Immature natural killer cell (primary cell): ENCODE measurements at regions not wholly inside any gene's neighbourhood (a gene's known extent, or its start where the extent isn't known, plus 50 kb on each side); places are given as distances from the start of the nearest gene placed in this dataset.
A peak's percentile ranks its signal among the peaks of the same experiment; 100 is the strongest.

Source experiments
- DNase-seq, 3 donors: peaks; one replicate each; pipeline ENCODE4 v3.0.0; 2022; ENCODE audit warnings: mixed read lengths in 1 of 3
- H3K27ac Mint-ChIP-seq, 6 donors: one replicate each; pipeline ENCODE4 v1.8.0; 2020; ENCODE audit warnings: mixed read lengths in 6 of 6, mild to moderate bottlenecking in 5 of 6, inconsistent platforms in 4 of 6, moderate library complexity in 3 of 6
- H3K27me3 Mint-ChIP-seq, 3 donors: one replicate each; pipeline ENCODE4 v1.8.0; 2020 to 2021; ENCODE audit warnings: low read depth in 3 of 3, mild to moderate bottlenecking in 3 of 3, mixed read lengths in 3 of 3, moderate library complexity in 3 of 3, inconsistent platforms in 1 of 3
- H3K36me3 Mint-ChIP-seq, 3 donors: one replicate each; pipeline ENCODE4 v1.8.0; 2020; ENCODE audit warnings: mixed read lengths in 3 of 3, inconsistent platforms in 2 of 3, mild to moderate bottlenecking in 2 of 3
- H3K4me1 Mint-ChIP-seq, 2 donors: one replicate each; pipeline ENCODE4 v1.8.0; 2020; ENCODE audit warnings: inconsistent platforms in 2 of 2, mild to moderate bottlenecking in 2 of 2, mixed read lengths in 2 of 2, moderate library complexity in 1 of 2
- H3K4me3 Mint-ChIP-seq, 5 donors: one replicate each; pipeline ENCODE4 v1.8.0; 2020; ENCODE audit warnings: mild to moderate bottlenecking in 5 of 5, mixed read lengths in 5 of 5, inconsistent platforms in 3 of 5, moderate library complexity in 3 of 5
- H3K9me3 Mint-ChIP-seq, 6 donors: one replicate each; pipeline ENCODE4 v1.8.0; 2020; ENCODE audit warnings: mild to moderate bottlenecking in 6 of 6, mixed read lengths in 6 of 6, inconsistent platforms in 4 of 6, moderate library complexity in 3 of 6

GRCh38 chr20:52500157-52500556 lies 308.6 kb upstream of the ZFP64 start:
- Mint-ChIP-seq H3K36me3 (peaks cover 0 to 1% (median 0%) of the 10 kb centered on the region in 3 donors), H3K9me3 (peaks cover 5 to 14% (median 6%) of the 10 kb centered on the region in 6 donors), H3K27me3 (peaks cover 4 to 7% (median 5%) of the 10 kb centered on the region in 3 donors), H3K27ac (no peak overlapping the region), H3K4me3 (no peak overlapping the region), H3K4me1 (no peaks in the 10 kb centered on the region)
- no peak for DNase-seq

DNA sequence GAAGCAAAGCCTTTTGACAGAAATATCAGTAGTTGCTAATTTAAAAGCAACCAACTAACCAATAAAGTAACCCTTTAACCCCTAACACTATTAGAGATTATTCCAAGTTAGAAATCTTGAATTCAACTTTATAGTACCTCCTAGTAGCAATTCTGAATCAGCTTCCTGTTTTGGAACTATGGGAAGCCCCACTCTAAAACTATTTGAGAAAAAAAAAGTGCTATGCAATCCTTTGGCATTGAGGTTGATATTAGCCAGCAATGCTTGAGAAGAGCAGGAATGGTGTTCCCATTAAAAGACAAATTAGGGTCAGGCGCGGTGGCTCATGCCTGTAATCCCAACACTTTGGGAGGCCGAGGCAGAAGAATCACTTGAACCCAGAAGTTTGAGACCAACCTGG lies 306.2 kb upstream of the ZFP64 start:
- Mint-ChIP-seq H3K36me3 (no peaks in the 10 kb centered on the region), H3K4me3 (no peak overlapping the region), H3K4me1 (peaks cover 5 to 11% of the 10 kb centered on the region in 2 donors), H3K27ac (no peak overlapping the region), H3K27me3 (peaks cover 6 to 17% (median 10%) of the 10 kb centered on the region in 3 donors), H3K9me3 (no peaks in the 10 kb centered on the region)
- DNase-seq = no peak

DNA sequence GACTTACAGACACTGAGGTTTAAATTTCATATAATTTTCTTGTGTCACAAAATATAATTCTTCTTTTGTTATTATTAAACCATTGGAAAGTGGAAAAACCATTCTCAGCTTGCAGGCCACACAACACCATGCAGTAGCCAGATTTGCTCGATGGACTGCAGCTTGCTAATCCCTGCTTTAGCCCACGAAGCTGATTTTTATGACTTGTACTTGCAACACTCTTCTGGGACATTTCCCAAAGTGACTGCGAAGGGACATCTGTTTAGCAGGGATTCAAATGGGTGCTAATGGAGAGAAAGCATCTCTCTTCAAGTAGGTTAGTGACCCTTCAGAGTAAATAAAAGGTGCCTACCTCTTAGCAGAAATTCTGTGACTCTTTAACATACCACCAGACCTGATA lies 304.6 kb upstream of the ZFP64 start:
- Mint-ChIP-seq H3K4me1 (peaks cover 5 to 11% of the 10 kb centered on the region in 2 donors), H3K36me3 (no peaks in the 10 kb centered on the region), H3K27me3 (peaks cover 6 to 17% (median 11%) of the 10 kb centered on the region in 3 donors), H3K27ac (no peak overlapping the region), H3K4me3 (no peak overlapping the region), H3K9me3 (no peaks in the 10 kb centered on the region)
- no peak for DNase-seq

DNA sequence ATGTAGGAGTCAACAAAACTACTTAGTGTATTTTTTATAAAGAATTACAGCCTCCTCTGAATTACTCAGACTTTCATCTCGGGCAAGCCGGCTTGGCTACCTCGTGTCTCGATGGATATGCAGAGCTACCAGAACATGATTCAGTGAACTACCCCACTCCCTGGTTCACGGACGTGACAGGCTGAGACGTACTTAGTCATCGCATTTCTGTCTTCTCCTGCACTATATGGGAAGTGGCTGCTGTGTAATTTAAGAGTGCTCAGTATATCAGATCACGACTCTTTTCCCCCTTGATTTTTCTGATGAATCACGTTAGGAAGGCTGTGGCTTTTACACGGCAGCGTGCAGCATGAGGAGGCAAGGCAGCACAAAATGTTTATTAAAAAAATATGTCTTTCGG lies 302.7 kb upstream of the ZFP64 start:
- no peak overlapping the region for H3K27ac Mint-ChIP-seq
- H3K4me1 Mint-ChIP-seq = peaks cover 5 to 11% of the 10 kb centered on the region in 2 donors
- no peak for DNase-seq
- H3K4me3 Mint-ChIP-seq = no peak overlapping the region
- H3K27me3 Mint-ChIP-seq = peaks cover 6 to 20% (median 11%) of the 10 kb centered on the region in 3 donors
- H3K36me3 Mint-ChIP-seq = no peaks in the 10 kb centered on the region
- no peaks in the 10 kb centered on the region for H3K9me3 Mint-ChIP-seq

- Mint-ChIP-seq H3K27me3 (peaks cover 6 to 20% (median 11%) of the 10 kb centered on the region in 3 donors), H3K4me1 (peaks cover 5 to 11% of the 10 kb centered on the region in 2 donors), H3K9me3 (no peaks in the 10 kb centered on the region), H3K4me3 (peak overlapping the region in 3 of 5 donors; percentile 15 to 52 (median 33)), H3K27ac (no peak overlapping the region), H3K36me3 (no peaks in the 10 kb centered on the region)
- no peak for DNase-seq
Observed at GRCh38 chr20:52493171-52493721, 301.7 kb upstream of the ZFP64 start.

DNA sequence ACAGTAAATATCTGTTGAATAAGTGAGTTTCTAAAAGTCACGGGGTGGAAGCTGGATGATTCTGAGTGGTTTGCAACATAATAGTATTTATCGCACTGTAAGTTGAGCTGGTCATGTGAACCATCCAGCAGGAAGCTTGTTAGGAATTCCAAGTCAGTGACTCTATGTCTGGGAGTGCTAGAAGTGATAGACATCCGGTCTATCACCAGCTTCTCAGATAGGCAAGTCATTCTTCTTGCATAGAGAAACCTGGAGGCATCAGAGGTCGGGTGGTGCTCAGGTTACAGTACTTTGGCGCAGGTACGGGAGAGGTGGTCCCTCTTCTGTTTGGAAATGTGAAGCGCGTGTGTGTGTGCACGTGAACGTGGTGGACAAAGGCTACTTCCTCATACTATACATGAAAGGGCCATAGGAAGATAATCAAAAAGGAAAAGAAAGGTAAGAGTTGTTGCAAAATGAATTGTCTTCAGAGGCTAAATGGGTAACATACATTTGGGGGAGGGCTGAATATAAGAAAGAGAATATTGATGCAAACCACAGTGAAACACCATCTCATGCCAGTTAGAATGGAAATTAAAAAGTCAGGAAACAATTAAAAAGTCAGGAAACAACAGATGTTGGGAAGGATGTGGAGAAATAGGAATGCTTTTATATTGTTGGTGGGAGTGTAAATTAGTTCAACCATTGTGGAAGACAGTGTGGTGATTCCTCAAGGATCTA lies 299.3 kb upstream of the ZFP64 start:
- no peak overlapping the region for H3K4me3 Mint-ChIP-seq
- peaks cover 3 to 17% (median 11%) of the 10 kb centered on the region in 3 donors for H3K27me3 Mint-ChIP-seq
- H3K36me3 Mint-ChIP-seq = no peaks in the 10 kb centered on the region
- no peak overlapping the region for H3K27ac Mint-ChIP-seq
- peaks cover 5 to 11% of the 10 kb centered on the region in 2 donors for H3K4me1 Mint-ChIP-seq
- DNase-seq = no peak
- H3K9me3 Mint-ChIP-seq = no peaks in the 10 kb centered on the region

GRCh38 chr20:52484438-52484837 lies 292.9 kb upstream of the ZFP64 start:
- H3K4me1 Mint-ChIP-seq = no peaks in the 10 kb centered on the region
- no peak overlapping the region for H3K27ac Mint-ChIP-seq
- no peak overlapping the region for H3K4me3 Mint-ChIP-seq
- no peaks in the 10 kb centered on the region for H3K36me3 Mint-ChIP-seq
- H3K27me3 Mint-ChIP-seq = peaks cover 2 to 5% (median 3%) of the 10 kb centered on the region in 3 donors
- H3K9me3 Mint-ChIP-seq = no peaks in the 10 kb centered on the region
- DNase-seq = no peak

- Mint-ChIP-seq H3K9me3 (no peaks in the 10 kb centered on the region), H3K36me3 (no peaks in the 10 kb centered on the region), H3K4me1 (no peaks in the 10 kb centered on the region), H3K27me3 (peaks cover 2 to 5% (median 3%) of the 10 kb centered on the region in 3 donors), H3K4me3 (no peak overlapping the region), H3K27ac (no peak overlapping the region)
- no peak for DNase-seq
Observed at GRCh38 chr20:52483382-52483781, 291.8 kb upstream of the ZFP64 start.

DNA sequence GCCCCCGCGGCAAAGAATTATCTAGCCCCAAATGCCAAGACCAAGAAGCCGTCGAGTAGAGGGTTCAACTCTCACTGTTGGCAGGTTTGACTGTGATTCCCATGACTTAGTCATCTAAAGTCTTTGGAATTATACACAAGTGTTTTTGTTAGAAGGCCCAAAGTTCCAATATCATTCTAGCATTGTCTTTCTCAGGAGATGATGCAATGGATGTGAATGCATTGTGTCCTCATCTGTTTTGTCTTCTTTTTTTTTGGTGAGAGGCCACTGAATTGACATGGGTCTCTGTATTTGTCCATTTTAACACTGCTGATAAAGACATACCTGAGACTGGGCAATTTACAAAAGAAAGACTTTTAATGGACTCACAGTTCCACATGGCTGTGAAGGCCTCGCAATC lies 290.5 kb upstream of the ZFP64 start:
- Mint-ChIP-seq H3K36me3 (no peaks in the 10 kb centered on the region), H3K27me3 (peaks cover 2 to 5% (median 3%) of the 10 kb centered on the region in 3 donors), H3K4me1 (no peaks in the 10 kb centered on the region), H3K4me3 (no peak overlapping the region), H3K9me3 (no peaks in the 10 kb centered on the region), H3K27ac (no peak overlapping the region)
- DNase-seq = no peak

DNA sequence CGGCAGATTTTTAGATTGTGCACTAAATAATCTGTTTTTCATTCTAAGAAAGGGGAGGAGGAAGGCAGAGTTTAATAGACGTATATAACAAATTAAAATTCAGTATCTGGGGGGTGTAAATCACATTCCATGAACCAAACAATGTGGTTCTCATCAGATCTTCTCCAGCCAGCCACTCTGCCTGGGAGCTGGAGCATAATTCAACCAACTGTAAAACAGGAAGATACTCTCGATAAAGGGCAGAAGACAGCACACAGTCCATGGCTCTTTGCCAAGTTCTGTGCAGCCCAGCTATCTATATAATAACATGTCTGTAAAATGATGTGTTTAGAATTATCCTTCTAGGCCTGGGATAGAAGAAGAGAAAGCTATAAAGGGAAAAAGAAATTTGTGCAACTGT lies 289.9 kb upstream of the ZFP64 start:
- H3K27me3 Mint-ChIP-seq = peaks cover 2 to 9% (median 3%) of the 10 kb centered on the region in 3 donors
- H3K27ac Mint-ChIP-seq = no peak overlapping the region
- no peaks in the 10 kb centered on the region for H3K9me3 Mint-ChIP-seq
- DNase-seq = no peak
- no peaks in the 10 kb centered on the region for H3K4me1 Mint-ChIP-seq
- H3K4me3 Mint-ChIP-seq = no peak overlapping the region
- H3K36me3 Mint-ChIP-seq = no peaks in the 10 kb centered on the region

DNA sequence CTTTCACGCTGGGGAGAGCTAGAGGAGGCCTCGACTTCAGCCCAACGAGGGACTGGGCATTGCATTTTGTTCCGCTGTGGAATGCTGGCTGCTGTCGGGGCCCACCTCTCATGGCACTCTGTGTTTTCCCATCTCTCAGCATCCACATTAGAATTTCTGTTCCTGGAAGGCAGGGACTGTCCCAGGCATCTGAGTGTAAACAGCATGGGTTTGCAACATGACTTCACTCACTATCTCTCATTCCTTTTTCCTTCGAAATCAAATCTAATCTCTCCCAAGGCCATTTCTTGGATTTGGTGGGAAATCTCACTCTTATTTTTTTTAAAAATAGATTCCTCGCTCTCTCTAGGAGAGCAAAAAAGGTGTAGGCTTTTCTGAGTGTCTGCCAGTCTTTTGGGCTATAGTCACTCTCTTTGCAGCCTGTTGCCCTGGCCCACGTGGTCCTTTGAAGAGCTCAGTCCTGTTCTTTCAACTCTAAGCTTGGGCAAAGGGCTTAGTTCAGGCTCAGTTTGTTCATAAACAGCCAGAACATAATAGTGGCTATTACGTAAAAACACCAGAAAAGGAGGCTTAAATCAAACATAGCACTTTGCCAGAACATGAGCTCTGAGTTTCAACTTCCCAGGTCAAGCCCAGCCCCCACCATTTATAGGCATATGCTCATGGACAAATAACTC lies 284.6 kb upstream of the ZFP64 start:
- H3K27ac Mint-ChIP-seq = no peak overlapping the region
- no peak overlapping the region for H3K4me3 Mint-ChIP-seq
- no peaks in the 10 kb centered on the region for H3K36me3 Mint-ChIP-seq
- H3K4me1 Mint-ChIP-seq = no peaks in the 10 kb centered on the region
- DNase-seq = no peak
- no peaks in the 10 kb centered on the region for H3K9me3 Mint-ChIP-seq
- peaks cover 2 to 12% (median 5%) of the 10 kb centered on the region in 3 donors for H3K27me3 Mint-ChIP-seq

DNA sequence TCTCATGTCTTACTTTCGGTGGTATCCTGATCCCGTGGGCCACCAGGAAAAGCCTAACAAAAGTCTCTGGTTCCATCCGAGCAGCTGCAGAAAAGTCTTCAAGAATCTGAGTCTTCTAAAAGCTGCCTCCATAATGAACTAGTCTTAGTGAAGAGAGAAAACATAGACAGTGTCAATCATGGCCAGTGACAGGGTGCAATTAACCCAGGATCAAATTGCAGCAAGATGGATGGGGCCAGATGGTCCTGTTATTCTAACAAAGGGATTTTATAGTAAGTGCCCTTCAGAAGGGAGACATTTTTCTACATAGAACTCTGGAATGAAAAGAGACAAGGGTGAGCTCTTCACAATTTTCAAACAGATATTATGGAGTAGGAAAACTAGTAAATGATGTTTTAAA lies 281.6 kb upstream of the ZFP64 start:
- no peak for DNase-seq
- H3K9me3 Mint-ChIP-seq = no peaks in the 10 kb centered on the region
- H3K27me3 Mint-ChIP-seq = peaks cover 0 to 11% (median 3%) of the 10 kb centered on the region in 3 donors
- H3K27ac Mint-ChIP-seq = no peak overlapping the region
- no peaks in the 10 kb centered on the region for H3K4me1 Mint-ChIP-seq
- no peak overlapping the region for H3K4me3 Mint-ChIP-seq
- no peaks in the 10 kb centered on the region for H3K36me3 Mint-ChIP-seq

GRCh38 chr20:52470561-52470960 lies 279.0 kb upstream of the ZFP64 start:
- Mint-ChIP-seq H3K9me3 (no peaks in the 10 kb centered on the region), H3K4me3 (no peak overlapping the region), H3K27me3 (peaks cover 0 to 8% (median 3%) of the 10 kb centered on the region in 3 donors), H3K36me3 (no peaks in the 10 kb centered on the region), H3K4me1 (no peaks in the 10 kb centered on the region), H3K27ac (no peak overlapping the region)
- DNase-seq = no peak

- Mint-ChIP-seq H3K9me3 (no peaks in the 10 kb centered on the region), H3K27me3 (peaks cover 2 to 20% (median 5%) of the 10 kb centered on the region in 3 donors), H3K27ac (no peak overlapping the region), H3K36me3 (no peaks in the 10 kb centered on the region), H3K4me1 (no peaks in the 10 kb centered on the region), H3K4me3 (no peak overlapping the region)
- DNase-seq = no peak
Observed at GRCh38 chr20:52469128-52469527, 277.5 kb upstream of the ZFP64 start.
